SK-N-SH (cell line): ENCODE measurements at regions not wholly inside any gene's neighbourhood (a gene's known extent, or its start where the extent isn't known, plus 50 kb on each side); places are given as distances from the start of the nearest gene placed in this dataset.

Source experiments
- CTCF ChIA-PET: fragments of 300-600, 350-600 bp; formaldehyde crosslinking; extraction: SDS; loops from one replicate; lab custom pipeline; 2021; lab: Yijun Ruan, JAX
- POLR2A ChIA-PET: fragments of 350-600 bp; sonication (Branson Sonifier 250); formaldehyde crosslinking; extraction: SDS; loops from one replicate; lab custom pipeline; 2020; ENCODE audit warnings: antibody characterized with exemption, inconsistent platforms; lab: Yijun Ruan, JAX
- DNase-seq: peaks from one replicate; pipeline ENCODE4 v3.0.0; 2012
- H2AFZ ChIP-seq: fragments of 200-600 bp; sonication (generic); 2 replicates; pipeline ENCODE4 v1.8.1; 2016; ENCODE audit warnings: antibody characterized with exemption, mild to moderate bottlenecking, low read depth
- H3F3A ChIP-seq: fragments of 200-600 bp; sonication (generic); replicated peaks from 2 replicates; pipeline ENCODE3; 2016; ENCODE audit warnings: antibody characterized with exemption, mild to moderate bottlenecking; ENCODE audit not compliant: insufficient read depth
- H3K27ac ChIP-seq, 2 experiments: fragments of 200-500 bp in 1 of 2; fragments of 200-600 bp in 1 of 2; sonication (Bioruptor generic) in 1 of 2; sonication (generic), shearing (Covaris generic) in 1 of 2; 2 replicates each; pipeline versions ENCODE4 v1.5.1 to v1.6.1; 2014 to 2016; ENCODE audit warnings: low read depth in 2 of 2, inconsistent platforms in 1 of 2, low read length in 1 of 2, mild to moderate bottlenecking in 1 of 2, mixed read lengths in 1 of 2
- H3K27me3 ChIP-seq: fragments of 200-600 bp; sonication (generic), shearing (Covaris generic); 2 replicates; pipeline ENCODE4 v1.6.1; 2016; ENCODE audit warnings: mixed run types; ENCODE audit not compliant: insufficient read depth
- H3K36me3 ChIP-seq, 2 experiments: fragments of 200-500 bp in 1 of 2; fragments of 200-600 bp in 1 of 2; sonication (Bioruptor generic) in 1 of 2; sonication (generic) in 1 of 2; replicated peaks in 1 of 2; 2 replicates each; pipeline versions ENCODE3 to v1.5.1; 2014 to 2016; ENCODE audit warnings: low read length in 1 of 2, mild to moderate bottlenecking in 1 of 2; ENCODE audit not compliant: insufficient read depth in 2 of 2, control insufficient read depth in 1 of 2
- H3K4me1 ChIP-seq, 2 experiments: fragments of 200-500 bp in 1 of 2; fragments of 200-600 bp in 1 of 2; sonication (Bioruptor generic) in 1 of 2; sonication (generic), shearing (Covaris generic) in 1 of 2; 2 replicates each; pipeline versions ENCODE4 v1.5.1 to v1.6.1; 2014 to 2016; ENCODE audit warnings: low read depth in 1 of 2, low read length in 1 of 2, mixed run types in 1 of 2; ENCODE audit not compliant: insufficient read depth in 2 of 2, control insufficient read depth in 1 of 2
- H3K4me2 ChIP-seq: fragments of 200-600 bp; sonication (generic), shearing (Covaris generic); 2 replicates; pipeline ENCODE4 v1.6.1; 2017; ENCODE audit warnings: mixed run types
- H3K4me3 ChIP-seq, 2 experiments: fragments of 200-500 bp in 1 of 2; fragments of 200-600 bp in 1 of 2; sonication (Bioruptor generic) in 1 of 2; sonication (generic), shearing (Covaris generic) in 1 of 2; 2 replicates each; pipeline versions ENCODE4 v1.5.1 to v1.8.1; 2014 to 2016; ENCODE audit warnings: low read depth in 2 of 2, inconsistent platforms in 1 of 2, low read length in 1 of 2, mild to moderate bottlenecking in 1 of 2, mixed read lengths in 1 of 2, moderate library complexity in 1 of 2
- H3K79me2 ChIP-seq: fragments of 200-600 bp; sonication (generic); 2 replicates; pipeline ENCODE4 v1.8.1; 2017; ENCODE audit warnings: mild to moderate bottlenecking; ENCODE audit not compliant: insufficient read depth
- H3K9ac ChIP-seq: fragments of 200-600 bp; sonication (generic); 2 replicates; pipeline ENCODE4 v1.6.1; 2017; ENCODE audit warnings: mixed run types
- H3K9me2 ChIP-seq: fragments of 200-600 bp; sonication (generic); 2 replicates; pipeline ENCODE4 v1.6.1; 2017; ENCODE audit warnings: mixed run types
- H3K9me3 ChIP-seq: fragments of 200-600 bp; sonication (generic); 2 replicates; pipeline ENCODE4 v1.6.1; 2017; ENCODE audit warnings: mixed run types, mild to moderate bottlenecking, moderate library complexity
- H4K20me1 ChIP-seq: fragments of 200-600 bp; sonication (generic); 2 replicates; pipeline ENCODE4 v1.6.1; 2017; ENCODE audit warnings: mild to moderate bottlenecking, mixed run types; ENCODE audit not compliant: insufficient read depth
- ELF1 ChIP-seq: IDR thresholded peaks from 2 replicates; pipeline ENCODE4 v1.4.0; 2012
- FOSL2 ChIP-seq: IDR thresholded peaks from 2 replicates; pipeline ENCODE4 v1.4.0; 2012; ENCODE audit warnings: low read depth, mild to moderate bottlenecking, moderate library complexity, borderline replicate concordance
- FOXJ3 ChIP-seq: sonication (generic); formaldehyde crosslinking; IDR thresholded peaks from 2 replicates; pipeline ENCODE4 v1.5.1; 2020; ENCODE audit warnings: mild to moderate bottlenecking, missing genetic modification reagents
- FOXM1 ChIP-seq: IDR thresholded peaks from 2 replicates; pipeline ENCODE4 v1.4.0; 2012; ENCODE audit warnings: low read depth, mild to moderate bottlenecking
- GABPA ChIP-seq: IDR thresholded peaks from 2 replicates; pipeline ENCODE4 v1.4.0; 2012; ENCODE audit warnings: low read depth, mild to moderate bottlenecking
- GATA2 ChIP-seq: sonication (generic); formaldehyde crosslinking; IDR thresholded peaks from 2 replicates; pipeline ENCODE4 v1.5.0; 2020; ENCODE audit warnings: mild to moderate bottlenecking, missing genetic modification reagents
- JUND ChIP-seq: IDR thresholded peaks from 2 replicates; pipeline ENCODE4 v1.4.0; 2012
- MEF2A ChIP-seq: IDR thresholded peaks from 2 replicates; pipeline ENCODE4 v1.4.0; 2012; ENCODE audit warnings: low read depth, borderline replicate concordance
- NFIC ChIP-seq: IDR thresholded peaks from 2 replicates; pipeline ENCODE4 v1.4.0; 2012; ENCODE audit warnings: borderline replicate concordance
- POLR2AphosphoS5 ChIP-seq: IDR thresholded peaks from 2 replicates; pipeline ENCODE4 v1.6.1; 2012; ENCODE audit warnings: low read depth, low read length
- RAD21 ChIP-seq: IDR thresholded peaks from 2 replicates; pipeline ENCODE4 v1.6.1; 2012; ENCODE audit warnings: mild to moderate bottlenecking, low read length
- RFX5 ChIP-seq: IDR thresholded peaks from 2 replicates; pipeline ENCODE4 v1.6.1; 2012; ENCODE audit warnings: mild to moderate bottlenecking, improper control_type of control experiment, low read length
- RXRA ChIP-seq: IDR thresholded peaks from 2 replicates; pipeline ENCODE4 v1.4.0; 2012; ENCODE audit warnings: low read depth, mild to moderate bottlenecking, borderline replicate concordance
- SMC3 ChIP-seq: IDR thresholded peaks from 2 replicates; pipeline ENCODE4 v1.6.1; 2012; ENCODE audit warnings: low read depth, low read length, improper control_type of control experiment
- TCF12 ChIP-seq: IDR thresholded peaks from 2 replicates; pipeline ENCODE4 v1.4.0; 2012
- WGBS: methylation state at CpG from one replicate; pipeline ENCODE4 v1.1.6; 2017; ENCODE audit warnings: low lambda C conversion rate; 5-methylcytosine and 5-hydroxymethylcytosine counted together
- TF ChIP-seq, protein P1 (sequence below): IDR thresholded peaks from 2 replicates; pipeline ENCODE4 v1.6.1; 2012; ENCODE audit warnings: mild to moderate bottlenecking, low read depth, low read length, moderate library complexity
- TF ChIP-seq, protein P2 (sequence below): fragments of 200-600 bp; sonication (generic); IDR thresholded peaks from 2 replicates; pipeline ENCODE4 v1.6.1; 2017; ENCODE audit warnings: antibody characterized with exemption, mild to moderate bottlenecking, moderate library complexity
- TF ChIP-seq, protein P3 (sequence below): IDR thresholded peaks from 2 replicates; pipeline ENCODE4 v1.4.0; 2012; ENCODE audit warnings: low read depth, borderline replicate concordance
- TF ChIP-seq, protein P4 (sequence below): fragments of 150-350 bp; IDR thresholded peaks from 2 replicates; pipeline ENCODE4 v1.6.1; 2017; ENCODE audit warnings: antibody characterized with exemption, low read length, low read depth, borderline replicate concordance
- TF ChIP-seq, protein P5 (sequence below): fragments of 150-350 bp; IDR thresholded peaks from 2 replicates; pipeline ENCODE4 v1.6.1; 2016; ENCODE audit warnings: mild to moderate bottlenecking, low read depth, low read length

DNA sequence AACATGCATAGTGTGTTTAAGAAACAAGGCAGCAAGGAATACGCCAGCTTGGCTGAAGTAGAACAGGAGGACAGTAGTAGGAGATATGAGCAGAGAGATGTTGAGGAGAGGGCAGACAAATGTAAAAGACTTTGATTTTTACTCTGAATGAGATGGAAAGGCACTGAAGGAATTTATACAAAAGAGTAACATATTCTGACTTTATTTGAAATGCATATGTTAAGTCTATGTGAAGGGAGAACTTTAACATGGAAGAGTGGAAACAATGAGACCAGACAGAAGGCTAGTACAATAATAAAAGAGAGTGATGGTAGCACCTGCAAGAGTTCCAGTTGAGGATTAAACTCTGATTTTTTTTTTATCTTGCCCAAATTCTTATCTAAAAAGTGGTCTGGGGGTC is 176.2 kb upstream of the CENPE start:
- ChIA-PET CTCF (no interaction called here), POLR2A (no interaction called here)
- no peaks in the 10 kb centered on the region for H3K27me3 ChIP-seq
- H3K4me2 ChIP-seq, result no peak overlapping the region
- H3F3A ChIP-seq, result peaks cover 25% of the 10 kb centered on the region
- H3K27ac ChIP-seq, result no peak overlapping the region
- peaks cover 0 to 10% of the 10 kb centered on the region in 2 experiments; a peak in 1 of 4 replicates for H3K4me1 ChIP-seq
- H3K9me3 ChIP-seq, result no peaks in the 10 kb centered on the region
- DNase-seq, result no peak
- no peak overlapping the region for H2AFZ ChIP-seq
- 47% methylated on average over 1 of the region's 1 CpG for WGBS
- no peaks in the 10 kb centered on the region for H3K9me2 ChIP-seq
- no peak for TF ChIP-seq TCF12
- TF ChIP-seq GABPA, result no peak
- TF ChIP-seq, protein P1, sequence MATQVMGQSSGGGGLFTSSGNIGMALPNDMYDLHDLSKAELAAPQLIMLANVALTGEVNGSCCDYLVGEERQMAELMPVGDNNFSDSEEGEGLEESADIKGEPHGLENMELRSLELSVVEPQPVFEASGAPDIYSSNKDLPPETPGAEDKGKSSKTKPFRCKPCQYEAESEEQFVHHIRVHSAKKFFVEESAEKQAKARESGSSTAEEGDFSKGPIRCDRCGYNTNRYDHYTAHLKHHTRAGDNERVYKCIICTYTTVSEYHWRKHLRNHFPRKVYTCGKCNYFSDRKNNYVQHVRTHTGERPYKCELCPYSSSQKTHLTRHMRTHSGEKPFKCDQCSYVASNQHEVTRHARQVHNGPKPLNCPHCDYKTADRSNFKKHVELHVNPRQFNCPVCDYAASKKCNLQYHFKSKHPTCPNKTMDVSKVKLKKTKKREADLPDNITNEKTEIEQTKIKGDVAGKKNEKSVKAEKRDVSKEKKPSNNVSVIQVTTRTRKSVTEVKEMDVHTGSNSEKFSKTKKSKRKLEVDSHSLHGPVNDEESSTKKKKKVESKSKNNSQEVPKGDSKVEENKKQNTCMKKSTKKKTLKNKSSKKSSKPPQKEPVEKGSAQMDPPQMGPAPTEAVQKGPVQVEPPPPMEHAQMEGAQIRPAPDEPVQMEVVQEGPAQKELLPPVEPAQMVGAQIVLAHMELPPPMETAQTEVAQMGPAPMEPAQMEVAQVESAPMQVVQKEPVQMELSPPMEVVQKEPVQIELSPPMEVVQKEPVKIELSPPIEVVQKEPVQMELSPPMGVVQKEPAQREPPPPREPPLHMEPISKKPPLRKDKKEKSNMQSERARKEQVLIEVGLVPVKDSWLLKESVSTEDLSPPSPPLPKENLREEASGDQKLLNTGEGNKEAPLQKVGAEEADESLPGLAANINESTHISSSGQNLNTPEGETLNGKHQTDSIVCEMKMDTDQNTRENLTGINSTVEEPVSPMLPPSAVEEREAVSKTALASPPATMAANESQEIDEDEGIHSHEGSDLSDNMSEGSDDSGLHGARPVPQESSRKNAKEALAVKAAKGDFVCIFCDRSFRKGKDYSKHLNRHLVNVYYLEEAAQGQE, result no peak
- TF ChIP-seq, protein P2, sequence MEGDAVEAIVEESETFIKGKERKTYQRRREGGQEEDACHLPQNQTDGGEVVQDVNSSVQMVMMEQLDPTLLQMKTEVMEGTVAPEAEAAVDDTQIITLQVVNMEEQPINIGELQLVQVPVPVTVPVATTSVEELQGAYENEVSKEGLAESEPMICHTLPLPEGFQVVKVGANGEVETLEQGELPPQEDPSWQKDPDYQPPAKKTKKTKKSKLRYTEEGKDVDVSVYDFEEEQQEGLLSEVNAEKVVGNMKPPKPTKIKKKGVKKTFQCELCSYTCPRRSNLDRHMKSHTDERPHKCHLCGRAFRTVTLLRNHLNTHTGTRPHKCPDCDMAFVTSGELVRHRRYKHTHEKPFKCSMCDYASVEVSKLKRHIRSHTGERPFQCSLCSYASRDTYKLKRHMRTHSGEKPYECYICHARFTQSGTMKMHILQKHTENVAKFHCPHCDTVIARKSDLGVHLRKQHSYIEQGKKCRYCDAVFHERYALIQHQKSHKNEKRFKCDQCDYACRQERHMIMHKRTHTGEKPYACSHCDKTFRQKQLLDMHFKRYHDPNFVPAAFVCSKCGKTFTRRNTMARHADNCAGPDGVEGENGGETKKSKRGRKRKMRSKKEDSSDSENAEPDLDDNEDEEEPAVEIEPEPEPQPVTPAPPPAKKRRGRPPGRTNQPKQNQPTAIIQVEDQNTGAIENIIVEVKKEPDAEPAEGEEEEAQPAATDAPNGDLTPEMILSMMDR, result no peak
- no peak for TF ChIP-seq RXRA
- TF ChIP-seq FOSL2, result no peak
- TF ChIP-seq SMC3, result no peak
- TF ChIP-seq NFIC, result no peak
- TF ChIP-seq RFX5, result no peak
- TF ChIP-seq FOXJ3 (CRISPR knock-in tag), result no peak
- no peak for TF ChIP-seq POLR2AphosphoS5
- no peak for TF ChIP-seq FOXM1
- TF ChIP-seq ELF1, result no peak
- TF ChIP-seq, protein P3, sequence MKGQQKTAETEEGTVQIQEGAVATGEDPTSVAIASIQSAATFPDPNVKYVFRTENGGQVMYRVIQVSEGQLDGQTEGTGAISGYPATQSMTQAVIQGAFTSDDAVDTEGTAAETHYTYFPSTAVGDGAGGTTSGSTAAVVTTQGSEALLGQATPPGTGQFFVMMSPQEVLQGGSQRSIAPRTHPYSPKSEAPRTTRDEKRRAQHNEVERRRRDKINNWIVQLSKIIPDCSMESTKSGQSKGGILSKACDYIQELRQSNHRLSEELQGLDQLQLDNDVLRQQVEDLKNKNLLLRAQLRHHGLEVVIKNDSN, result no peak
- TF ChIP-seq RAD21, result no peak
- no peak for TF ChIP-seq MEF2A
- TF ChIP-seq, protein P4, sequence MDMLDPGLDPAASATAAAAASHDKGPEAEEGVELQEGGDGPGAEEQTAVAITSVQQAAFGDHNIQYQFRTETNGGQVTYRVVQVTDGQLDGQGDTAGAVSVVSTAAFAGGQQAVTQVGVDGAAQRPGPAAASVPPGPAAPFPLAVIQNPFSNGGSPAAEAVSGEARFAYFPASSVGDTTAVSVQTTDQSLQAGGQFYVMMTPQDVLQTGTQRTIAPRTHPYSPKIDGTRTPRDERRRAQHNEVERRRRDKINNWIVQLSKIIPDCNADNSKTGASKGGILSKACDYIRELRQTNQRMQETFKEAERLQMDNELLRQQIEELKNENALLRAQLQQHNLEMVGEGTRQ, result no peak
- no peak for TF ChIP-seq GATA2
- TF ChIP-seq, protein P5, sequence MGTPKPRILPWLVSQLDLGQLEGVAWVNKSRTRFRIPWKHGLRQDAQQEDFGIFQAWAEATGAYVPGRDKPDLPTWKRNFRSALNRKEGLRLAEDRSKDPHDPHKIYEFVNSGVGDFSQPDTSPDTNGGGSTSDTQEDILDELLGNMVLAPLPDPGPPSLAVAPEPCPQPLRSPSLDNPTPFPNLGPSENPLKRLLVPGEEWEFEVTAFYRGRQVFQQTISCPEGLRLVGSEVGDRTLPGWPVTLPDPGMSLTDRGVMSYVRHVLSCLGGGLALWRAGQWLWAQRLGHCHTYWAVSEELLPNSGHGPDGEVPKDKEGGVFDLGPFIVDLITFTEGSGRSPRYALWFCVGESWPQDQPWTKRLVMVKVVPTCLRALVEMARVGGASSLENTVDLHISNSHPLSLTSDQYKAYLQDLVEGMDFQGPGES, result no peak
- no peak for TF ChIP-seq JUND
- no peaks in the 10 kb centered on the region for H3K36me3 ChIP-seq
- no peak overlapping the region for H3K9ac ChIP-seq
- H3K4me3 ChIP-seq, result no peak overlapping the region
- no peaks in the 10 kb centered on the region for H3K79me2 ChIP-seq
- H4K20me1 ChIP-seq, result no peaks in the 10 kb centered on the region
